Tibial artery (tissue), 4 donors: ENCODE measurements at regions not wholly inside any gene's neighbourhood (a gene's known extent, or its start where the extent isn't known, plus 50 kb on each side); places are given as distances from the start of the nearest gene placed in this dataset.

Experiments used
- DNase-seq, 2 donors: peaks; one replicate each; pipeline ENCODE4 v3.0.0-alpha.2; 2019
- H3K27ac ChIP-seq, 2 donors: fragments of 200-600 bp; sonication (generic) in 1 of 2; 1 replicate in 1 of 2; 2 replicates in 1 of 2; pipeline ENCODE4 v1.5.1; 2018 to 2019; ENCODE audit warnings: mild to moderate bottlenecking in 1 of 2
- H3K27me3 ChIP-seq, 2 donors: fragments of 200-600 bp; sonication (generic) in 1 of 2; one replicate each; pipeline versions ENCODE4 v1.5.1 to v1.6.0; 2016 to 2019
- H3K36me3 ChIP-seq, 3 donors: fragments of 200-600 bp; sonication (generic) in 2 of 3; one replicate each; pipeline ENCODE4 v1.5.1; 2016 to 2019; ENCODE audit warnings: mild to moderate bottlenecking in 2 of 3
- H3K4me1 ChIP-seq, 4 donors: fragments of 200-600 bp; sonication (generic) in 2 of 4; 1 replicate in 3 of 4; 2 replicates in 1 of 4; pipeline ENCODE4 v1.5.1; 2016 to 2019
- H3K4me3 ChIP-seq, 2 donors: fragments of 200-600 bp; sonication (generic) in 1 of 2; 1 replicate in 1 of 2; 2 replicates in 1 of 2; pipeline ENCODE4 v1.5.1; 2018 to 2019; ENCODE audit warnings: mild to moderate bottlenecking in 2 of 2
- H3K9me3 ChIP-seq, 3 donors: fragments of 200-600 bp; sonication (generic) in 1 of 3; one replicate each; pipeline ENCODE4 v1.5.1; 2016 to 2019
- CTCF ChIP-seq, 2 experiments: fragments of 200-600 bp in 1 of 2; fragments of 450-650 bp in 1 of 2; IDR thresholded peaks; one replicate each; pipeline ENCODE4 v1.5.1; 2017 to 2019; ENCODE audit warnings: antibody characterized with exemption in 2 of 2, mild to moderate bottlenecking in 1 of 2, moderate library complexity in 1 of 2
- intact Hi-C: fragments of 100-400 bp; cut with DNase I; formaldehyde crosslinking; loops from one replicate; pipeline ENCODE4 v1.15.0; 2023; ENCODE audit warnings: low total_unique reads

- Histone ChIP-seq H3K4me3 (no peak overlapping the region), H3K36me3 (no peaks in the 10 kb centered on the region), H3K27me3 (no peaks in the 10 kb centered on the region), H3K4me1 (no peaks in the 10 kb centered on the region), H3K9me3 (no peaks in the 10 kb centered on the region), H3K27ac (no peak overlapping the region)
- intact Hi-C loops = loop anchor here (10.0 kb wide), 1 partner anchor 461 kb away; no protein-coding TSS in a partner anchor
- no peak for TF ChIP-seq CTCF (IDR thresholded peaks at IDR 0.05)
- no peak for DNase-seq
Observed at GRCh38 chr15:81483496-81483895, 109.5 kb upstream of the TMC3 start.

- TF ChIP-seq CTCF (IDR thresholded peaks at IDR 0.05) = no peak
- Histone ChIP-seq H3K4me1 (no peaks in the 10 kb centered on the region), H3K36me3 (no peaks in the 10 kb centered on the region), H3K4me3 (no peak overlapping the region), H3K27me3 (no peaks in the 10 kb centered on the region), H3K9me3 (no peaks in the 10 kb centered on the region), H3K27ac (no peak overlapping the region)
- DNase-seq = no peak
- intact Hi-C loops = loop anchor here (10.0 kb wide), 1 partner anchor 463 kb away; no protein-coding TSS in a partner anchor
Observed at GRCh38 chr15:81481346-81481745, 107.3 kb upstream of the TMC3 start.

- Histone ChIP-seq H3K36me3 (no peaks in the 10 kb centered on the region), H3K4me1 (no peaks in the 10 kb centered on the region), H3K27me3 (no peaks in the 10 kb centered on the region), H3K9me3 (no peaks in the 10 kb centered on the region), H3K27ac (no peak overlapping the region), H3K4me3 (no peak overlapping the region)
- no peak for DNase-seq
- intact Hi-C loops = loop anchor here (10.0 kb wide), 1 partner anchor 464 kb away; no protein-coding TSS in a partner anchor
- TF ChIP-seq CTCF (IDR thresholded peaks at IDR 0.05) = peak; percentile 78 to 87
Observed at GRCh38 chr15:81480645-81481053, 106.6 kb upstream of the TMC3 start.

GRCh38 chr15:81478354-81478753 lies 104.3 kb upstream of the TMC3 start:
- Histone ChIP-seq H3K27ac (no peak overlapping the region), H3K4me3 (no peak overlapping the region), H3K36me3 (no peaks in the 10 kb centered on the region), H3K9me3 (no peaks in the 10 kb centered on the region), H3K27me3 (no peaks in the 10 kb centered on the region), H3K4me1 (no peaks in the 10 kb centered on the region)
- no peak for TF ChIP-seq CTCF (IDR thresholded peaks at IDR 0.05)
- DNase-seq = no peak
- intact Hi-C loops = no loop called here

GRCh38 chr15:81475926-81476325 lies 101.9 kb upstream of the TMC3 start:
- no peak for TF ChIP-seq CTCF (IDR thresholded peaks at IDR 0.05)
- no peak for DNase-seq
- H3K4me1 ChIP-seq = no peaks in the 10 kb centered on the region
- H3K9me3 ChIP-seq = no peaks in the 10 kb centered on the region
- intact Hi-C loops = no loop called here
- no peak overlapping the region for H3K27ac ChIP-seq
- H3K4me3 ChIP-seq = no peak overlapping the region
- no peaks in the 10 kb centered on the region for H3K36me3 ChIP-seq
- no peaks in the 10 kb centered on the region for H3K27me3 ChIP-seq

GRCh38 chr15:81475471-81475870 lies 101.5 kb upstream of the TMC3 start:
- DNase-seq = no peak
- no peak for TF ChIP-seq CTCF (IDR thresholded peaks at IDR 0.05)
- Histone ChIP-seq H3K36me3 (no peaks in the 10 kb centered on the region), H3K27me3 (no peaks in the 10 kb centered on the region), H3K27ac (no peak overlapping the region), H3K4me1 (no peaks in the 10 kb centered on the region), H3K9me3 (no peaks in the 10 kb centered on the region), H3K4me3 (no peak overlapping the region)
- intact Hi-C loops = no loop called here
